Astrocyte (in vitro differentiated cells and primary cell): ENCODE measurements at regions not wholly inside any gene's neighbourhood (a gene's known extent, or its start where the extent isn't known, plus 50 kb on each side); places are given as distances from the start of the nearest gene placed in this dataset.

ENCODE experiments used
- EZH2 ChIP-seq: IDR thresholded peaks from 2 replicates; pipeline ENCODE4 v1.6.1; 2012; ENCODE audit warnings: mild to moderate bottlenecking, low read length, inconsistent platforms; ENCODE audit not compliant: insufficient read depth
- TF ChIP-seq, protein P1 (sequence below): IDR thresholded peaks from 2 replicates; pipeline ENCODE4 v1.5.1; 2011; ENCODE audit warnings: low read depth, mild to moderate bottlenecking, inconsistent platforms, low read length, moderate library complexity; ENCODE audit not compliant: insufficient read depth

DNA sequence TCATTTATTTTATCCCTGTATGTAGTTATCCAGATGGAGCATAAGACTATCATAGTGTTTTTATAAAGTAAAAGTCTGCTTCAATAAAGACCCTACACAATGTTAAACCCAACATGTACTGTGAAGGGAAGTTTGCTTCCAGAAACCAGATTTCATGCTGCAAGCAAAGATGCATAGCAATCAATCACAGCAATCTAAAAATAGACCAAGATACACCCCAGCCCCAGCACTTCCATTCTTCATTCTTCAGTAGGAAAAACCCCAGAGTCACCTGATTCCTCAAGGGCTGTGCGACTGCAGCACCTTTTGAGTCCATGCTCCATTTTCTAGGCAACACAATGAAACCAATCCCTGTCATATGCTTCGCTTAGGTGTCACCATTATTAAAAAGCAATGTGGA lies 66.9 kb upstream of the PDE1C start:
- TF ChIP-seq, protein P1, sequence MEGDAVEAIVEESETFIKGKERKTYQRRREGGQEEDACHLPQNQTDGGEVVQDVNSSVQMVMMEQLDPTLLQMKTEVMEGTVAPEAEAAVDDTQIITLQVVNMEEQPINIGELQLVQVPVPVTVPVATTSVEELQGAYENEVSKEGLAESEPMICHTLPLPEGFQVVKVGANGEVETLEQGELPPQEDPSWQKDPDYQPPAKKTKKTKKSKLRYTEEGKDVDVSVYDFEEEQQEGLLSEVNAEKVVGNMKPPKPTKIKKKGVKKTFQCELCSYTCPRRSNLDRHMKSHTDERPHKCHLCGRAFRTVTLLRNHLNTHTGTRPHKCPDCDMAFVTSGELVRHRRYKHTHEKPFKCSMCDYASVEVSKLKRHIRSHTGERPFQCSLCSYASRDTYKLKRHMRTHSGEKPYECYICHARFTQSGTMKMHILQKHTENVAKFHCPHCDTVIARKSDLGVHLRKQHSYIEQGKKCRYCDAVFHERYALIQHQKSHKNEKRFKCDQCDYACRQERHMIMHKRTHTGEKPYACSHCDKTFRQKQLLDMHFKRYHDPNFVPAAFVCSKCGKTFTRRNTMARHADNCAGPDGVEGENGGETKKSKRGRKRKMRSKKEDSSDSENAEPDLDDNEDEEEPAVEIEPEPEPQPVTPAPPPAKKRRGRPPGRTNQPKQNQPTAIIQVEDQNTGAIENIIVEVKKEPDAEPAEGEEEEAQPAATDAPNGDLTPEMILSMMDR = no peak
- no peak for TF ChIP-seq EZH2
